ENCODE measurements at regions not wholly inside any gene's neighbourhood (a gene's known extent, or its start where the extent isn't known, plus 50 kb on each side); places are given as distances from the start of the nearest gene placed in this dataset.

- TF ChIP-seq MAFK (IDR thresholded peaks at IDR 0.05; ENCODE audit: low read depth, low read length): no peak
These were observed 61.8 kb upstream of the WNT7B start (continued) for GRCh38 chr22:46038516-46039430.

GRCh38 chr22:46039535-46039934 is 62.6 kb upstream of the WNT7B start:
- no TSS peak for BruUV-seq (replicated peaks)
- peaks cover 13% of the 10 kb centered on the region for H3K9me1 ChIP-seq (ENCODE audit: insufficient read depth, low read length)
- H3K56ac ChIP-seq (ENCODE audit: extremely low read depth, insufficient read depth, low read length): no peak overlapping the region
- no peak overlapping the region for H3K27ac ChIP-seq (ENCODE audit: insufficient read depth, low read length)
- POLR2A ChIA-PET (ENCODE audit: unreplicated experiment): no interaction called here
- no peak overlapping the region for H3K4me3 ChIP-seq (ENCODE audit: insufficient read depth, low read depth, low read length)
- dilution Hi-C loops (cut with HindIII; ENCODE audit: low sequenced_read_pairs, unreplicated experiment) (no loop called here), intact Hi-C loops (cut with micrococcal nuclease) (no loop called here), in situ Hi-C loops (cut with MboI; ENCODE audit: low sequenced_read_pairs) (no loop called here)
- no peak overlapping the region for H3K4me2 ChIP-seq (ENCODE audit: low read depth, low read length)
- H4K8ac ChIP-seq (ENCODE audit: low read depth in 2 of 2, low read length in 2 of 2): no peak overlapping the region
- ATAC-seq (ENCODE audit: low read depth): no peak
- H2BK15ac ChIP-seq (ENCODE audit: low read depth, low read length): no peak overlapping the region
- H3K14ac ChIP-seq (replicated peaks; ENCODE audit: low read depth, low read length): no peak overlapping the region
- no peak overlapping the region for H3K18ac ChIP-seq (ENCODE audit: low read depth, low read length)
- H2BK20ac ChIP-seq (ENCODE audit: low read depth, low read length): no peak overlapping the region
- H2AFZ ChIP-seq (replicated peaks; ENCODE audit: low read length, poor library complexity): no peak overlapping the region
- no peak overlapping the region for H3K23ac ChIP-seq (ENCODE audit: low read depth, low read length)
- no CpG with 5 or more reads among the region's 6 CpGs for WGBS, 2 experiments (ENCODE audit: extremely low coverage in 2 of 2, insufficient read length in 1 of 2)
- H2AK9ac ChIP-seq (replicated peaks; ENCODE audit: low read depth, low read length, poor library complexity): no peak overlapping the region
- no peaks in the 10 kb centered on the region for H3K36me3 ChIP-seq (ENCODE audit: control insufficient read depth, insufficient read depth, low read length)
- DNase-seq: no peak
- H3K4me1 ChIP-seq (ENCODE audit: control insufficient read depth, insufficient read depth, low read length): peaks cover 20% of the 10 kb centered on the region
- CTCF ChIA-PET: no interaction called here
- H3K9me3 ChIP-seq (ENCODE audit: control insufficient read depth, insufficient read depth, low read length): no peaks in the 10 kb centered on the region
- H2BK5ac ChIP-seq (ENCODE audit: low read depth, low read length, poor library complexity, severe bottlenecking): no peak overlapping the region
- no peak overlapping the region for H2AK5ac ChIP-seq (ENCODE audit: low read depth, low read length)
- H4K91ac ChIP-seq (ENCODE audit: insufficient read depth, low read depth, low read length): no peak overlapping the region
- no peak overlapping the region for H2BK120ac ChIP-seq (ENCODE audit: low read depth, low read length)
- no peak overlapping the region for H3K9ac ChIP-seq (ENCODE audit: low read depth, low read length)
- H4K5ac ChIP-seq (ENCODE audit: low read depth, low read length): no peak overlapping the region
- no peak overlapping the region for H3K4ac ChIP-seq (ENCODE audit: low read depth, low read length)
- peaks cover 23 to 33% of the 10 kb centered on the region in 2 experiments for H3K79me1 ChIP-seq (ENCODE audit: low read depth in 1 of 2, low read length in 2 of 2)
- H3K27me3 ChIP-seq (ENCODE audit: control insufficient read depth, insufficient read depth, low read length): no peaks in the 10 kb centered on the region
- H4K20me1 ChIP-seq (ENCODE audit: insufficient read depth, low read length): no peaks in the 10 kb centered on the region
- TF ChIP-seq RFX5 (IDR thresholded peaks at IDR 0.05; ENCODE audit: low read depth, low read length): no peak
- TF ChIP-seq USF2 (IDR thresholded peaks at IDR 0.05; ENCODE audit: low read depth, low read length): no peak
- no peak for TF ChIP-seq SMC3 (IDR thresholded peaks at IDR 0.05; ENCODE audit: low read depth, low read length)
- TF ChIP-seq RCOR1 (IDR thresholded peaks at IDR 0.05; ENCODE audit: insufficient replicate concordance, low read length): no peak
- no peak for TF ChIP-seq NFE2L2 (IDR thresholded peaks at IDR 0.05; ENCODE audit: low read depth, low read length)
- TF ChIP-seq CEBPB (IDR thresholded peaks at IDR 0.05; ENCODE audit: low read depth, low read length): no peak
- no peak for TF ChIP-seq FOS (IDR thresholded peaks at IDR 0.05; ENCODE audit: low read depth, low read length)
- no peak for TF ChIP-seq BHLHE40 (IDR thresholded peaks at IDR 0.05; ENCODE audit: low read depth, low read length)
- TF ChIP-seq CTCF (conservative IDR thresholded peaks at IDR 0.05; ENCODE audit: low read depth, low read length): no peak
- no peak for TF ChIP-seq RAD21 (IDR thresholded peaks at IDR 0.05; ENCODE audit: low read length)
- TF ChIP-seq MAFK (IDR thresholded peaks at IDR 0.05; ENCODE audit: low read depth, low read length): no peak
- TF ChIP-seq CHD1 (IDR thresholded peaks at IDR 0.05; ENCODE audit: low read depth, low read length): no peak
- TF ChIP-seq MAZ (IDR thresholded peaks at IDR 0.05; ENCODE audit: borderline replicate concordance, low read depth, low read length): no peak
- TF ChIP-seq POLR2A (IDR thresholded peaks at IDR 0.05; ENCODE audit: low read depth, low read length): no peak
- no peak for TF ChIP-seq MXI1 (IDR thresholded peaks at IDR 0.05; ENCODE audit: borderline replicate concordance, low read depth, low read length)

All from IMR-90 (cell line).